ENCODE measurements at regions not wholly inside any gene's neighbourhood (a gene's known extent, or its start where the extent isn't known, plus 50 kb on each side); places are given as distances from the start of the nearest gene placed in this dataset.

DNA sequence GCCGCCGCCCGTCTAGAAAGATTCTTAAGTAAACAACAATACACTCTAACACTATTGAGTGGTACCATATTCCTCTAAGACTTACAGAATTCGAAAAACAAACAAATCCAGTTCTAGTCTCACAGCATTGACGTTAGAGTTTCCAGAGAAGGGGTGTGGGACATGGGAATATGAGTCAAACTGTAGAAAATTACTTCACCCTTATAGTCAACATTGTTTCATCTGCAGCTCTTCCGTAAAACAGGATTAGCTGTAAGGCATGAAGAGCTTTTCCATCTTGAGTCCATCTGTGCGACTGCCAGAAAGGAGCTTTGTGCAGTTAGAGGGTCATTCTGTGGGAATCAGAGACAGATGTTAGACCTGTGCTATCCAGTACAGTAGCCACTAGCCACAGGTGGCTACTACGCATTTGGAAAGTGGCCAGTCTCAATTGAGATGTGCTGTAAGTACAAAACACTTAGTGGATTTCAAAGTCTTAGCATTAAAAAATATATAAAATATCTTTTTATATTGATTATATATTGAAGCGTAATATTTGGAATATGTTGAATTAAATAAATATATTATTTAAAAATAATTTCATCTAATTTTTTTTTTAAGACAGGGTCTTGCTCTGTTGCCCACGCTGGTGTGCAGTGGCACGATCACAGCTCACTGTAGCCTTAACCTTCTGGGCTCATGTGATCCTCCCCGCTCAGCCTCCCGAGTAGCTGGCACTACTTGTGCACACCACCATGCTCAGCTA is 79.8 kb upstream of the MPP7 start:
- TF ChIP-seq, protein P1, sequence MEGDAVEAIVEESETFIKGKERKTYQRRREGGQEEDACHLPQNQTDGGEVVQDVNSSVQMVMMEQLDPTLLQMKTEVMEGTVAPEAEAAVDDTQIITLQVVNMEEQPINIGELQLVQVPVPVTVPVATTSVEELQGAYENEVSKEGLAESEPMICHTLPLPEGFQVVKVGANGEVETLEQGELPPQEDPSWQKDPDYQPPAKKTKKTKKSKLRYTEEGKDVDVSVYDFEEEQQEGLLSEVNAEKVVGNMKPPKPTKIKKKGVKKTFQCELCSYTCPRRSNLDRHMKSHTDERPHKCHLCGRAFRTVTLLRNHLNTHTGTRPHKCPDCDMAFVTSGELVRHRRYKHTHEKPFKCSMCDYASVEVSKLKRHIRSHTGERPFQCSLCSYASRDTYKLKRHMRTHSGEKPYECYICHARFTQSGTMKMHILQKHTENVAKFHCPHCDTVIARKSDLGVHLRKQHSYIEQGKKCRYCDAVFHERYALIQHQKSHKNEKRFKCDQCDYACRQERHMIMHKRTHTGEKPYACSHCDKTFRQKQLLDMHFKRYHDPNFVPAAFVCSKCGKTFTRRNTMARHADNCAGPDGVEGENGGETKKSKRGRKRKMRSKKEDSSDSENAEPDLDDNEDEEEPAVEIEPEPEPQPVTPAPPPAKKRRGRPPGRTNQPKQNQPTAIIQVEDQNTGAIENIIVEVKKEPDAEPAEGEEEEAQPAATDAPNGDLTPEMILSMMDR (IDR thresholded peaks at IDR 0.05): no peak
- TF ChIP-seq POLR2A (IDR thresholded peaks at IDR 0.05): no peak

Measured in body of pancreas (tissue), 4 donors.